OCI-LY7 (cell line): ENCODE measurements at regions not wholly inside any gene's neighbourhood (a gene's known extent, or its start where the extent isn't known, plus 50 kb on each side); places are given as distances from the start of the nearest gene placed in this dataset.

Experiments used
- CTCF ChIP-seq: fragments of 200-600 bp; sonication (generic); conservative IDR thresholded peaks from 2 replicates; pipeline ENCODE4 v1.5.1; 2014; ENCODE audit warnings: mild to moderate bottlenecking, antibody characterized with exemption, low read length, moderate library complexity, mixed read lengths
- EZH2phosphoT487 ChIP-seq: fragments of 200-600 bp; sonication (generic); IDR thresholded peaks from 2 replicates; pipeline ENCODE4 v1.6.1; 2018; ENCODE audit warnings: low read depth, borderline replicate concordance, mild to moderate bottlenecking, mixed run types, antibody characterized with exemption, low read length, moderate library complexity, mixed read lengths

- TF ChIP-seq CTCF (no peak), EZH2phosphoT487 (no peak)
Observed at GRCh38 chr2:126600742-126601141, 55.2 kb upstream of the GYPC start.
